HG02981 (cell line): ENCODE measurements at regions not wholly inside any gene's neighbourhood (a gene's known extent, or its start where the extent isn't known, plus 50 kb on each side); places are given as distances from the start of the nearest gene placed in this dataset.

ENCODE experiments used
- ATAC-seq: cut with Tn5 transposase; IDR thresholded peaks from one replicate; pipeline ENCODE4 v1.9.1; 2021; ENCODE audit warnings: mild to moderate bottlenecking, moderate library complexity; ENCODE audit not compliant: unreplicated experiment

DNA sequence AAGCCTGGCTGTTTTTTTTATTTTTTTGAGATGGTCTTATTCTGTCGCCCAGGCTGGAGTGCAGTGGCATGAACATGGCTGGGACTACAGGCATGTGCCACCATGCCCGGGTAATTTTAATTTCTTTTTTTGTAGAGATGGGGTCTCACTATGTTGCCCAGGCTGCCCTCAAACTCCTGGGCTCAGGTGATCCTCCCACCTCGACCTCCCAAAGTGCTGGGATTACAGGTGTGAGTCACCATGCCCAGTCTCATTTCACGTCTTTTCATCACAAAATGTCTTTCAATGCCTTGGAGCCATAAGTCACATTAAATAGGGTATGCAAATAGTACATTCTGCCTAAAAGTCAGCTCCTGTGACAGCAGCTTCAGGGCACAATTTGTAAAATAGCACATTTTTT is 52.8 kb downstream of the SOX2 start:
- ATAC-seq, result no peak

GRCh38 chr3:181770296-181770695 is 58.6 kb downstream of the SOX2 start:
- ATAC-seq, result no peak

GRCh38 chr3:181771120-181771519 is 59.4 kb downstream of the SOX2 start:
- no peak for ATAC-seq

DNA sequence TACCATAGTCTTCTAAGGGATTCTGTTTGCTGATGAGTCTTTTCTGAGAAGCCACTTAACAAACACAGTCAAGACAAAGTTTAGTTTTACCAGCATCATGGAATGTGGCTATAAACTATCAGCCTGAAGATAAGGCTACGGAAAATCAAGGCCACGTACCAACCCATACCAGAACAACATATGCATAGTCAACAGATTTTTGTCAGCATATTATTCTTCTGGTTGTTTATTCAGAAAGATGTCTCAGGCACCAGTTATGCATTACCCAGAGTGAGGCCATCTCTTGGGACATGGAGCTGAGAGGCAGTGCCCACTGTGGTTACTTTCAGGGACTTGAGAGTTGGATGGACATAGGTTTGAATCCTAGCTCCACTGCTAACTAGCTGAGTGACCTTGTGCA is 60.4 kb downstream of the SOX2 start:
- ATAC-seq, result no peak

GRCh38 chr3:181773921-181774320 is 62.2 kb downstream of the SOX2 start:
- ATAC-seq, result no peak

GRCh38 chr3:181782306-181782954 is 70.7 kb downstream of the SOX2 start:
- ATAC-seq, result no peak

- no peak for ATAC-seq
These were observed 78.8 kb downstream of the SOX2 start for GRCh38 chr3:181790561-181790960.

- no peak for ATAC-seq
These were observed 79.6 kb downstream of the SOX2 start for GRCh38 chr3:181791056-181791955.

DNA sequence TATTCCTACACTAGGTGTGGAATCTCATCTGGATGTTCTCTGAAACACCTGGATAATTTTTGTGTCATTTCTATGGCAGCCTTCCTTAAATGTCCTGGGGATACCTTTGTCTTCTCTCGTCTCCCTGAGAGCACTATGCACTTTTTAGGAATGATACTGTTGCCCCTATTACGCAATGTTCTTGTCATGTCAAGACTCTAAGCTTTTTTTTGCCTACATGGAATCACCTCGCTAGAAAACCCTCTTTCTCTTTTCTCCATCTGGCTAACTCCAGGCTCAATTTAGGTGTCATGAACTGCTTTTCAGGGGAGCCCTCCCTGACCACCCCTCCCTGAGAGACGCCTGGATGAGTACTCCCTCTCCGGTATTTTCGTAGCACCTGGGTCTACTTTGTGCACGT is 81.3 kb downstream of the SOX2 start:
- no peak for ATAC-seq

- no peak for ATAC-seq
These were observed 82.5 kb downstream of the SOX2 start for GRCh38 chr3:181794011-181794790.

DNA sequence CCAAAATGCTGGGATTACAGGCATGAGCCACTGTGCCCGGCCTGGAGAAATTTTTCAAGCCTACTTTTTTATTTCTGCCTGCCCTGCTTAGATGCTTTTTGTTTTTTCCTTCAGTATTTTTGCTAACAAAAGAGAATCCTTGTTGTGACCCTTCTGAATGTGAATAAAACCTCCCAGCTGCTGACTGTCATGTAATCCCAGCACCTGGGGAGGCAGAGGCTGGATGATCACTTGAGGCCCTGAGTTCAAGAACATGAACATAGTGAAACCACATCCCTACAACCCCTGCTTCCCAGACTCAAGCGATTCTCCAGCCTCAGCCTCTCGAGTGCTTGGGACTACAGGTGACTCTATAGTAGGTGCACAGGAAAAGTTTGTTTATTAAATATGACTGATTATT is 84.9 kb downstream of the SOX2 start:
- ATAC-seq, result no peak

GRCh38 chr3:181797431-181797830 is 85.7 kb downstream of the SOX2 start:
- no peak for ATAC-seq

- ATAC-seq, result no peak
These were observed 94.0 kb downstream of the SOX2 start for GRCh38 chr3:181805703-181806102.

DNA sequence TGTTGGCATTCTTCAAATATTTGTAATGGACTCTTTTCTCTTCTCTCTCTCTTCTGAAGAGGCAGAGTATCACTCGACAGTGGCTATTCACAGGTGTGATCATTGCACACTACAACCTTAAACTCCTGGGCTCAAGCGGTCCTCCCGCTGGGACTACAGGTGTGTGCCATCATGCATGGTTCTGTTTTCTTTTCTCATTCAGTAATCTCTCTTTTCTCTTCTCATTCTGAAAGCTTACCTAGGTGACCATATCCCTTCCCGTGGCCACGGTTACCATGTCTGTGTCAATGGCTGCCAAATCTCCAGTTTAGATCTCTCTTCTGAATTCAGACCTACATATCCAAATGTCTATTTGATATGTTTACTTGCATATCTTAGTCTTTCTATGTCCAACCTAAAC is 96.3 kb downstream of the SOX2 start:
- ATAC-seq, result no peak

DNA sequence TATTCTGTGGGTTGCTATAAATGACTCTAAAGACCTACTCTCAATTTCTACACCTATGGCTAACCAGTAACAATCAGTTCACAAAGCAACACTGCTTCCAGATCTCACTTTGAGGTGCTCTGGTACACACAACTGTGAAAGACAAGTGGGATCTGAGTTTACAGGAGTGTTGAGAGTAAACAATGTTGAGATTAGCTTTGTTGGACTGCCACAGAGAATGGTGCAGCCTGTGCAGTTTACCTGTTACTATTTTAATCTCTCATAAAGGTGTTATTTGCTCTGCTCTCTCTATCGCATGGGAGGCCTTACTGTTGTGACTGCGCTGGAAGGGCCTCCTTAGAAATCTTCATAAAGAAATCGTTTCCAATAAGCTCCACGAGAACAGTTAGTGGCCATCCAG is 112.0 kb downstream of the SOX2 start:
- no peak for ATAC-seq

DNA sequence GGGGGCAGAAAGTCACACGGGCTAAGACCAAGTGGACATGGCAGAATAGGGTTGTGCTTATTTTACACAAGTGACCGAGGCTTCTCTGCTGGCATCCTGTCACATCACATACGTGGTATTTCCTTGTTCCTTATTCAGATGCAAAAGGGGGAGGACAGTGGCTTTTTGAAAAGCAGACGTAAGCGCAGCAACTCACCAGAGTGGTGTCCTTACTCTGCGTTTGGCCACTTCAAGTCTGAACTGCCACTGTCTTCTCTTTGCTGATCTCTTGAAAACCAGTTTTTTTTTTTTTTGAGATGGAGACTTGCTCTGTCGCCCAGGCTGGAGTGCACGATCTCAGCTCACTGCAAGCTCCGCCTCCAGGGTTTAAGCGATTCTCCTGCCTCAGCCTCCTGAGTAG is 113.2 kb downstream of the SOX2 start:
- ATAC-seq, result no peak

GRCh38 chr3:181839039-181839915 is 127.6 kb downstream of the SOX2 start:
- ATAC-seq, result no peak

- ATAC-seq, result no peak
These were observed 128.2 kb downstream of the SOX2 start for GRCh38 chr3:181839916-181840297.

GRCh38 chr3:181844211-181844610 is 132.5 kb downstream of the SOX2 start:
- no peak for ATAC-seq

GRCh38 chr3:181847276-181847675 is 135.6 kb downstream of the SOX2 start:
- no peak for ATAC-seq

- no peak for ATAC-seq
These were observed 139.3 kb downstream of the SOX2 start for GRCh38 chr3:181851063-181851462.
